GM23338 (cell line): ENCODE measurements at regions not wholly inside any gene's neighbourhood (a gene's known extent, or its start where the extent isn't known, plus 50 kb on each side); places are given as distances from the start of the nearest gene placed in this dataset.

Experiments used
- CREB1 ChIP-seq: fragments of 250-450 bp; sonication (Bioruptor Pico); IDR thresholded peaks from 2 replicates; pipeline ENCODE4 v1.5.0; 2020; ENCODE audit warnings: low read depth, mild to moderate bottlenecking, moderate library complexity
- CTCF ChIP-seq, 2 experiments: fragments of 200-600 bp in 1 of 2; sonication (generic) in 1 of 2; conservative IDR thresholded peaks; 2 replicates each; pipeline versions ENCODE4 v1.5.1 to v1.6.1; 2016 to 2017; ENCODE audit warnings: antibody characterized with exemption in 2 of 2, low read depth in 2 of 2, mild to moderate bottlenecking in 2 of 2, moderate library complexity in 1 of 2
- EZH2 ChIP-seq: fragments of 200-600 bp; sonication (generic); IDR thresholded peaks from one replicate; pipeline ENCODE4 v1.8.0; 2017; ENCODE audit warnings: antibody characterized with exemption, mild to moderate bottlenecking, low read depth; ENCODE audit not compliant: unreplicated experiment
- EZH2phosphoT487 ChIP-seq: fragments of 200-600 bp; sonication (generic); IDR thresholded peaks from one replicate; pipeline ENCODE4 v1.8.1; 2018; ENCODE audit warnings: antibody characterized with exemption; ENCODE audit not compliant: unreplicated experiment
- JUNB ChIP-seq: IDR thresholded peaks from one replicate; pipeline ENCODE4 v1.6.1; 2016; ENCODE audit warnings: antibody characterized with exemption; ENCODE audit not compliant: unreplicated experiment
- NANOG ChIP-seq: IDR thresholded peaks from 2 replicates; pipeline ENCODE4 v1.6.1; 2016; ENCODE audit warnings: antibody characterized with exemption, borderline replicate concordance
- POLR2AphosphoS5 ChIP-seq: IDR thresholded peaks from 2 replicates; pipeline ENCODE4 v1.6.1; 2016; ENCODE audit warnings: antibody characterized with exemption, low read depth
- STAT1 ChIP-seq: IDR thresholded peaks from one replicate; pipeline ENCODE4 v1.6.1; 2016; ENCODE audit warnings: antibody characterized with exemption; ENCODE audit not compliant: unreplicated experiment
- ZNF114 ChIP-seq: fragments of 250-450 bp; sonication (Bioruptor Pico); IDR thresholded peaks from 2 replicates; pipeline ENCODE4 v1.5.0; 2020; ENCODE audit warnings: mild to moderate bottlenecking, moderate library complexity
- TF ChIP-seq, protein P1 (sequence below): IDR thresholded peaks from one replicate; pipeline ENCODE4 v1.6.1; 2018; ENCODE audit warnings: antibody characterized with exemption; ENCODE audit not compliant: unreplicated experiment

GRCh38 chr9:120257483-120257882 is 322.5 kb downstream of the CDK5RAP2 start:
- TF ChIP-seq CTCF (conservative IDR thresholded peaks at IDR 0.05; ENCODE audit: low read depth in 2 of 2) (no peak), JUNB (no peak), CREB1 (no peak), POLR2AphosphoS5 (no peak), EZH2phosphoT487 (no peak), STAT1 (no peak), EZH2 (no peak), ZNF114 (CRISPR knock-in tag) (no peak), NANOG (no peak)
- TF ChIP-seq, protein P1, sequence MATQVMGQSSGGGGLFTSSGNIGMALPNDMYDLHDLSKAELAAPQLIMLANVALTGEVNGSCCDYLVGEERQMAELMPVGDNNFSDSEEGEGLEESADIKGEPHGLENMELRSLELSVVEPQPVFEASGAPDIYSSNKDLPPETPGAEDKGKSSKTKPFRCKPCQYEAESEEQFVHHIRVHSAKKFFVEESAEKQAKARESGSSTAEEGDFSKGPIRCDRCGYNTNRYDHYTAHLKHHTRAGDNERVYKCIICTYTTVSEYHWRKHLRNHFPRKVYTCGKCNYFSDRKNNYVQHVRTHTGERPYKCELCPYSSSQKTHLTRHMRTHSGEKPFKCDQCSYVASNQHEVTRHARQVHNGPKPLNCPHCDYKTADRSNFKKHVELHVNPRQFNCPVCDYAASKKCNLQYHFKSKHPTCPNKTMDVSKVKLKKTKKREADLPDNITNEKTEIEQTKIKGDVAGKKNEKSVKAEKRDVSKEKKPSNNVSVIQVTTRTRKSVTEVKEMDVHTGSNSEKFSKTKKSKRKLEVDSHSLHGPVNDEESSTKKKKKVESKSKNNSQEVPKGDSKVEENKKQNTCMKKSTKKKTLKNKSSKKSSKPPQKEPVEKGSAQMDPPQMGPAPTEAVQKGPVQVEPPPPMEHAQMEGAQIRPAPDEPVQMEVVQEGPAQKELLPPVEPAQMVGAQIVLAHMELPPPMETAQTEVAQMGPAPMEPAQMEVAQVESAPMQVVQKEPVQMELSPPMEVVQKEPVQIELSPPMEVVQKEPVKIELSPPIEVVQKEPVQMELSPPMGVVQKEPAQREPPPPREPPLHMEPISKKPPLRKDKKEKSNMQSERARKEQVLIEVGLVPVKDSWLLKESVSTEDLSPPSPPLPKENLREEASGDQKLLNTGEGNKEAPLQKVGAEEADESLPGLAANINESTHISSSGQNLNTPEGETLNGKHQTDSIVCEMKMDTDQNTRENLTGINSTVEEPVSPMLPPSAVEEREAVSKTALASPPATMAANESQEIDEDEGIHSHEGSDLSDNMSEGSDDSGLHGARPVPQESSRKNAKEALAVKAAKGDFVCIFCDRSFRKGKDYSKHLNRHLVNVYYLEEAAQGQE = no peak
